ENCODE measurements at regions not wholly inside any gene's neighbourhood (a gene's known extent, or its start where the extent isn't known, plus 50 kb on each side); places are given as distances from the start of the nearest gene placed in this dataset.
"Not testable (repeated sequence)": the region's sequence is repeated elsewhere in the genome, so short reads cannot be mapped to it uniquely, and the experiment has no call there.

DNA sequence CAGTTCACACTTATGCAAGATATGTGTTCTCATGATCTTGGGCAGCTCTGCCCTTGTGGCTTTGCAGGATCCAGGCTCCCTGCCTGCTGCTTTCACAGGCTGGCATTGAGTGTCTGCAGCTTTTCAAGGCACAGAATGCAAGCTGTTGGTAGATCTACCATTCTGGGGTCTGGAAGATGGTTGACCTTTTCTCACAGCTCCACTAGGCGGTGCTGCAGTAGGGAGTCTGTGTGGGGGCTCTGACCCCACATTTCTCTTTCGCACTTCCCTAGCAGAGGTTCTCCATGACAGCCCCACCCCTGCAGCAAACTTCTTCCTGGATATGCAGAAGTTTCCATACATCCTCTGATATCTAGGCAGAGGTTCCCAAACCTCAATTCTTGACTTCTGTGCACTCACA lies 500.5 kb downstream of the BRINP3 start:
- no peak for DNase-seq (ENCODE audit: low read depth in 1 of 2, low spot score in 1 of 2)

DNA sequence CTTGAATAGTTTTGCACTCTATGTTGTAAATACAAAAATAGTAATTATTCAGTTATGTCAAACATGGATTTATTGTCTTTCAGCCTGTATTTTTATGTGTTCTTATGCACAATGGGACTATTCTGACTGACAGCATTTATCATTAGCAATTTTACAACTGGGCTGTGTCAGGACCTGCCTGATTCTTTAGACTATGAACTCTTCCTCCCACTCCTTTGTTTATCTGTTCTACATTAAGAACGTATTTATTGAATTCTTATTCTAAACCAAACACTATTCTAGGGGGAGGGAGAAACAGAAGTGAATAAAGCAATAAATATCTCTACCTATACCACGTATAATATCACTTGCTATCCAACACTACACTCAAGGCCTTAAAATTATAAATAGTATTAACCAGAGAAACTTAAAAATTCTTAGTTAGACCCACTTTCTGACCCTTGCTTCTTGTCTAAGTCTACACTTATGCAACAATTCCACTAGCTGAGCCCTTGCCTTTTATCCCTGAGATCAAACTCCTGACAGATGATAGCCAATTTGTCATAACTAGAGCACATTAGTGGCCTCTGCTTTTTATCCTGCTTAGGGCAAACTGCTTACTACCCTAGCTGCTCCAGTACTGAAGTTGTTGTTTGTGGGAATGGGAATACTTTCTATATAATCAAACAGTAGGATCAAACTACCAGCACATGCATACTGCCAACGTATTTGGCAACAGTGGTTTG lies 494.3 kb downstream of the BRINP3 start:
- DNase-seq (ENCODE audit: low read depth in 1 of 2, low spot score in 1 of 2) = no peak

DNA sequence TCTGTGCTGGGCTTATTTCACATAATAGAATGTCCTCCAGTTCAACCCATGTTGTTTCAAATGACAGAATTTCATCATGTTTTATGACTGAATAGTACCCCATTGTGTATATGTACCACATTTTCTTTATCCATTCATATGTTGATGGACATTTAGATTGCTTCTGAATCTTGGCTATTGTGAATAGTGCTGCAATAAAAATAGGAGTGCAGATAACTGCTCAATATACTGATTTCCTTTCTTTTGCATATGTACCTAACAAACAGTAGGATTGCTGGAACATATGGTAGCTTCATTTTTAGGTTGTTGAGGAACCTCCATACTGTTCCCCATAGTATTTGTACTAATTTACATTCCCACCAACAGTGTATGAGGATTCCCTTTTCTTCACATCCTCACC lies 491.1 kb downstream of the BRINP3 start:
- no peak for DNase-seq (ENCODE audit: low read depth in 1 of 2, low spot score in 1 of 2)

DNA sequence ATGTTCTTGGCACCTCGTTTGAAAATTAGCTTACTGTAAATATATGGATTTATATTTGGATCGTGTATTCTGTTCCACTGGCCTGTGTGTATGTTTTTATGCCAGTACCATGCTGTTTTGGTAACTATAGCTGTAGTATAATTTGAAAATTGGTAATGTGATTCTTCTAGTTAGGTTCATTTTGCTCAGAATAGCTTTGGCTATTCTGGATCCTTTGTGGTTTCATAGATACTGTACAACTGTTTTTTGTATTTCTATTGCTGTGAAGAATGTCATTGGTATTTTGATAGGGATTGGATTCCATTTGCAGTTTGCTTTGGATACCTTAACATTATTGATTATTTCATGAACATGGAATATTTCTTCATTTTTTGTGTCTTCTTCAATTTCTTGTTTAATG lies 490.2 kb downstream of the BRINP3 start:
- no peak for DNase-seq (ENCODE audit: low read depth in 1 of 2, low spot score in 1 of 2)

DNA sequence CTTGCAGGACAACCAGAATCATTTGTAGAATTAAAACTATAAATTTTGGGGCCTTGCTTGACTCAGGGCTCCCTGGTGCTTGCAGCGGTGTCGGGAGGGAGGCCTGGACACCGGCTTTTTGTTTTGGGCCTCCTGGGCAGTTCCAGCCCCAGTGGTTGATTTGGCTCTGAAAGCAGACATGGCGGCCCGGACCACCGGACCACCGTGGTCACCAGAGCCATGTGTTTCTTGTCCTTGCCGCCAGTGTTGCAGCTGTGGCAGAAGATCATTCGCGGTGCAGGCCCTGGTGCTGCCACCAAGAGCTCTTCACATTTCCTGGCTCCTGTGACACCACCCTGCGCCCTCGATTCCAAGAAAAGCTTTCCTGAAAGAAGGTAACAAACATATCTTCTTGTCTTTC lies 484.8 kb downstream of the BRINP3 start:
- no peak for DNase-seq (ENCODE audit: low read depth in 1 of 2, low spot score in 1 of 2)

DNA sequence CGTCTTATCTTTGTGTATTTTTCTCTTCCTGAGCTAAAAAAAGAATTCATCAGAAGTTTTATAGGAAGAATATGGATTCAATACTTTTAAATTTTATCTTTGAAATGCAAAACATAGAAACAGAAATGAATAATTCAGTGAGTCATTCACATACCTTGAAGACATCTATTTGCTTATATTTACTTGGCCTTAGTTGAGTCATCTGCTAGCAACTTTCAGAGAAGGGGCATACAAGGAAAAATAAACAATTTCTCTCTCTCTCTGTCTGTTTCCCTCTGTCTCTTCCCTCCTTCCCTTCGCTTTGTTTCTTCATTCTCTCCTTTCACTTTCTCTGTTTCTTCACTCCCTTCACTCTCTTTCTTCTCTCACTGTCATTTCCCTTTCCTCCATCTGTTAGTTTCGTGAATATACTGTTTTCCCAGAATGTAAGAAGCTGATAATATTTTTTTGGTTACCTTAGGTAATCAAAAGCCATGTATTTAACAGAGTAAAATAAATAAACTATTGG lies 477.2 kb downstream of the BRINP3 start:
- DNase-seq (ENCODE audit: low read depth in 1 of 2, low spot score in 1 of 2) = no peak

DNA sequence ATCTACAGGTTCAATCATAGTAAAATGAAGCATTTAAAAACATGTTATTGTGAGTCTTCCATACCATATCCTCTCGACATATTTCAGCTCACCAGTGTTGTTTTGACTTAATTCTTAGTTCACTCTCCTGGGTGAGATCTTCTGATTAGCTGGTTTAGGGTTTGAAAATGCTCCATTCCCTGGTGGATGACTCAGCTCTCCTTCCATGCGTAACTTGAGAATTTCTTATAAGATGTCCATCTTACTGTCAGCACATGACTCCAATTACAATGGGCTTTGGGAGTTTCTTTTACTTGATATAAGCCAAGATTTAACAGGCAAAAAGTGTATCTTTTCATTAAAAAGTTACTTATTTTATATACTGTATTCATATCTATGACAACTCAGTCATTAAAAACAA lies 476.5 kb downstream of the BRINP3 start:
- DNase-seq (ENCODE audit: low read depth in 1 of 2, low spot score in 1 of 2) = no peak

DNA sequence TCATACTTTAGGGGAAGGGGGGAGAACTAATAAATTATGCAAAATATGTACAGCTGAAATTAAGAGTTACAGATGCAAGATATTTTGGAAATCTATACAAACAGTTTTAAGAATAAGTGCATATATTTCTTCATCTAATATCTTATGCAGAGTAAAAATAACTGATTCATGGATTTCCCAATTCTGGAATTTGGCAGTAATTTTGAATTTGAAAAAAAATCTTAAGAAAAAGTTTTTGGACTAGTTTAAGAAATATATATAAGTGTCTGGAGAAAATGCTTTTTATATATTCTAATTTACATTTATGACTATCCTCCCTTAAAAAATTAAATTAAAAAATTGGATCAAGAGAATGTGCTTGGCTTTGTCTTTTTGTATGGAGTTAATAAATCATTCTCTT lies 474.3 kb downstream of the BRINP3 start:
- no peak for DNase-seq (ENCODE audit: low read depth in 1 of 2, low spot score in 1 of 2)

DNA sequence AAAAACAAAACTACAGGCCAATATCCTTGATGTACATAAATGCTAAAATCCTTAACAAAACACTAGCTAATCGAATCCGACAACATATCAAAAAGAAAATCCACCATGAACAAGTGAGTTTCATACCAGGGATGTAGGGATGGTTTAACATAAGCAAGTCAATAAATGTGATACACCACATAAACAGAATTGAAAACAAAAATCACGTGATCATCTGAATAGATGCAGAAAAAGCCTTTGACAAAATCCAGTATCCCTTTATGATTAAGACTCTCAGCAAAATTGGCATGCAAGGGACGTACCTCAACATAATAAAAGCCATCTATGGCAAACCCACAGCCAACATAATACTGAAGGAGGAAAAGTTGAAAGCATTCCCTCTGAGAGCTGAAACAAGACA lies 466.1 kb downstream of the BRINP3 start:
- DNase-seq (ENCODE audit: low read depth in 1 of 2, low spot score in 1 of 2) = no peak

DNA sequence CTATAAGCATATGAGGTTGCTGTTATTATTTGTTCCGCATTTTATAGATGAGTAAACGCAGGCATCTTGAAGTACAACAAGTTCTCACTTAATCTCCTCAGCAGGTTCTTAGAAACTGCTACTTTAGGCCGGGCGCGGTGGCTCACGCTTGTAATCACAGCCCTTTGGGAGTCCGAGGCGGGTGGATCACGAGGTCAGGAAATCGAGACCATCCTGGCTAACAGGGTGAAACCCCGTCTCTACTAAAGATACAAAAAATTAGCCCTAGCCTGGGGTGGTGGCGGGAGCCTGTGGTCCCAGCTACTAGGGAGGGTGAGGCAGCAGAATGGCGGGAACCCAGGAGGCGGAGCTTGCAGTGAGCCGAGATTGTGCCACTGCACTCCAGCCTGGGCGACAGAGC lies 458.5 kb downstream of the BRINP3 start:
- DNase-seq (ENCODE audit: low read depth in 1 of 2, low spot score in 1 of 2) = not testable (repeated sequence)

DNA sequence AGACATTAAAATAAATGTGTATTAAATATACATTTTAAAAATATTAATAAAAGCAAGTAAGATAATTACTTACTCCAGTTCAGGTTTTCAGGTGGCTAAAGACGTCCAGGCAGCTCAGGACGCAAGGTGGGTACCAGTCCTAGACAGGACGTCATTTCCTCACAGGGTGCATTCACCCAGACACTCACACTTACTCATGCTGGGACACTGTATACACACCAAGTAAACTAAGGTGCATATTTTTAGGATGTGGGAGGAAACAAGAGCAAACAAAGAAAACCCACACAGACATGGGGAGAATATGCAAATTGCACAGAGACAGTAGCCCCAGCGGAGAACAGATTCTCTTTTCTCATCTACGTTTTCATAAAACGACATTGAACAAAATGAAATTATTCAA lies 457.9 kb downstream of the BRINP3 start:
- no peak for DNase-seq (ENCODE audit: low read depth in 1 of 2, low spot score in 1 of 2)

DNA sequence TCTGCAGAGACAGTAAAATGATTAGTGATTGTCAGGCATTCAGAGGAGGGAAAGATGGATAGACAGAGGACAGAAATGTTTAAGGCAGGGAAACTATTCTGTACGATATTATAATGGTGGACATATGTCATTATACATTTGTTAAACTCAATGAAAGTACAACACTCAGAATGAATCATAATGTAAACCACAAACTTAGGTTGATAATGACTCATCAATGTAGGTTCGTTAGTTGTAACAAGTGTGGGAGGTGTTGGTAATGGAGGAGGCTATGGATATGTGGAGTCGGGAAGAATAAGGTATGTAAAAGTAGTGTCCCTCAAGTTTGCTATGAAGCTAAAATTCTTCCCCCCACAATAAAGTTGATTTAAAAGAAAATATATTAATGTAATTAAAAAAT lies 455.0 kb downstream of the BRINP3 start:
- DNase-seq (ENCODE audit: low read depth in 1 of 2, low spot score in 1 of 2) = no peak

DNA sequence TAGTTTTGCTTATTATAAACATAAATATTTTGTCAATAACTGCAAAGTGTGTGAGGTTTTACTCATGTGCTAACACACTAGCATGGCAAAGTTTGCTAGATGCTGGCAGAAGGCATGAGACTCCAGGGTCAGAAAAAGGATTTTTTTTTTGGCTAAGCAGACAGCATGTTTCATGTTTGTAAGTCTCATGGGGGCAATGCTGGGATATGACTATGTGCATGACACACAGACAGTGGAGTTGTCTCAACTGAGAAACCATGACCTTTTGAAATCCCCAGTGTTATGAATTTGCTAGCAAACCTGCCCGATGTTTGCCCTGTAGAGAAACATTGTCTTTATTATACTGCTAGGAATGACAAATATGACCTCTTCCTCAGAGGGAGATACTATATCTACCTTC lies 448.2 kb downstream of the BRINP3 start:
- DNase-seq (ENCODE audit: low read depth in 1 of 2, low spot score in 1 of 2) = no peak

DNA sequence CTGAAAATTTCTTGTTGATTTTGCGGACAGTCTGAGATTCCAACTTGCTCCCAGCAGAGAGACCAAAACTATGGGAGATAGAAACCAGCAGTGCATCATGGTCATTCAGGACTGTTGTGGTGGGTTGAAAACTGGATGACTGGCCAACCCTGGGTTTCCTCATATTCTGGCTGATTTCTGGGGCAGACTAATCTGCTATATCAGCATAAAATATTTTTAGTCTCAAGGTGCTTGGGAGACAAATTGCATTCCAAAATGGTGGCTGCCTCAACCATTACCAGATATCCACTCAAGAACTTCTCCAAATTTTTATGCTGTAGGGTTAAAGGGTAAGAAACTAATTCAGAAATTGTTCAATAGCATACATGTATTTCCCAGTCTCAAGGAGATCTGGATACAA lies 434.0 kb downstream of the BRINP3 start:
- no peak for DNase-seq (ENCODE audit: low read depth in 1 of 2, low spot score in 1 of 2)

DNA sequence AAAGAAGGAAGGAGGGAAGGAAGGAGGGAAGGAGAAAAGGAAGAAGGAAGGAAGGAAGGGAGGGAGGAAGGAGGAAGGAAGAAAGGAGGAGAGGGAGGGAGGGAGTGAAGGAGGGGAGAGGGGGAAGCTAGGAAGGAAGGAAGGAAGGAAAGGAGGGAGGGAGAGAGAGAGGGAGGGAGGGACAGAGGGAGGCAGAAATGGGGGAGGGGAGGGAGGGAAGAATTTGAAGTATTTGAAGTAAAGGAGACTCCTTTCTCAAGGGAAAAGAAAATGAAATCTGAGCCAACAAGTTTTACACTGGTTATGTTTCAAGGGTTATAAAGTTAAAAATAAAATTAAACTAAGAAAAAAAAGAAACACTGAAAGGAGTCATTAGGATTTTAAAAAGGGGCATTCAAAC lies 431.4 kb downstream of the BRINP3 start:
- DNase-seq (ENCODE audit: low read depth in 1 of 2, low spot score in 1 of 2) = no peak

Data from activated CD4-positive, alpha-beta T cell treated with anti-CD3 and anti-CD28 coated beads, Interleukin-2, amount 50 U/mL, for 24 hours (primary cell).